ENCODE measurements at regions not wholly inside any gene's neighbourhood (a gene's known extent, or its start where the extent isn't known, plus 50 kb on each side); places are given as distances from the start of the nearest gene placed in this dataset.

DNA sequence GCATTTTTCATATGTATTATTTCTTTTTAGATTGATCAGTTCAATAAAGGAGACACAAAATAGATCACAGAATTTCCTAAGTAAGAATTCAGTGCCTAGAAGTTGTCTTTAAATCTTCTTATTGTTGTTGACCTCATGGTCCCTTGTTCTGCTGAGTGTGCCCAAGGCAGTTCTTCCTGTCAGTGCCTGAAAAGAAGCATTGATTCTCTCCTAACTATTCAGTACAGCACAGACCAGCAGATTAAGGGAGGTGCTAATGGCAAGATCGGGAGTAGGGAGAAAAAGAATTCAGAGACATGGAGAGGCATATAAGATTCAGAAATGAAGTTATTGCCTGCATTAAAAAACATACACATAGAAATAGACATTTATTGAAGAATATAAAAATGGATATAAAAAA, 180.5 kb upstream of the PCDH9 start:
- TF ChIP-seq, protein P1, sequence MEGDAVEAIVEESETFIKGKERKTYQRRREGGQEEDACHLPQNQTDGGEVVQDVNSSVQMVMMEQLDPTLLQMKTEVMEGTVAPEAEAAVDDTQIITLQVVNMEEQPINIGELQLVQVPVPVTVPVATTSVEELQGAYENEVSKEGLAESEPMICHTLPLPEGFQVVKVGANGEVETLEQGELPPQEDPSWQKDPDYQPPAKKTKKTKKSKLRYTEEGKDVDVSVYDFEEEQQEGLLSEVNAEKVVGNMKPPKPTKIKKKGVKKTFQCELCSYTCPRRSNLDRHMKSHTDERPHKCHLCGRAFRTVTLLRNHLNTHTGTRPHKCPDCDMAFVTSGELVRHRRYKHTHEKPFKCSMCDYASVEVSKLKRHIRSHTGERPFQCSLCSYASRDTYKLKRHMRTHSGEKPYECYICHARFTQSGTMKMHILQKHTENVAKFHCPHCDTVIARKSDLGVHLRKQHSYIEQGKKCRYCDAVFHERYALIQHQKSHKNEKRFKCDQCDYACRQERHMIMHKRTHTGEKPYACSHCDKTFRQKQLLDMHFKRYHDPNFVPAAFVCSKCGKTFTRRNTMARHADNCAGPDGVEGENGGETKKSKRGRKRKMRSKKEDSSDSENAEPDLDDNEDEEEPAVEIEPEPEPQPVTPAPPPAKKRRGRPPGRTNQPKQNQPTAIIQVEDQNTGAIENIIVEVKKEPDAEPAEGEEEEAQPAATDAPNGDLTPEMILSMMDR (IDR thresholded peaks at IDR 0.05) = no peak
- TF ChIP-seq, protein P2, sequence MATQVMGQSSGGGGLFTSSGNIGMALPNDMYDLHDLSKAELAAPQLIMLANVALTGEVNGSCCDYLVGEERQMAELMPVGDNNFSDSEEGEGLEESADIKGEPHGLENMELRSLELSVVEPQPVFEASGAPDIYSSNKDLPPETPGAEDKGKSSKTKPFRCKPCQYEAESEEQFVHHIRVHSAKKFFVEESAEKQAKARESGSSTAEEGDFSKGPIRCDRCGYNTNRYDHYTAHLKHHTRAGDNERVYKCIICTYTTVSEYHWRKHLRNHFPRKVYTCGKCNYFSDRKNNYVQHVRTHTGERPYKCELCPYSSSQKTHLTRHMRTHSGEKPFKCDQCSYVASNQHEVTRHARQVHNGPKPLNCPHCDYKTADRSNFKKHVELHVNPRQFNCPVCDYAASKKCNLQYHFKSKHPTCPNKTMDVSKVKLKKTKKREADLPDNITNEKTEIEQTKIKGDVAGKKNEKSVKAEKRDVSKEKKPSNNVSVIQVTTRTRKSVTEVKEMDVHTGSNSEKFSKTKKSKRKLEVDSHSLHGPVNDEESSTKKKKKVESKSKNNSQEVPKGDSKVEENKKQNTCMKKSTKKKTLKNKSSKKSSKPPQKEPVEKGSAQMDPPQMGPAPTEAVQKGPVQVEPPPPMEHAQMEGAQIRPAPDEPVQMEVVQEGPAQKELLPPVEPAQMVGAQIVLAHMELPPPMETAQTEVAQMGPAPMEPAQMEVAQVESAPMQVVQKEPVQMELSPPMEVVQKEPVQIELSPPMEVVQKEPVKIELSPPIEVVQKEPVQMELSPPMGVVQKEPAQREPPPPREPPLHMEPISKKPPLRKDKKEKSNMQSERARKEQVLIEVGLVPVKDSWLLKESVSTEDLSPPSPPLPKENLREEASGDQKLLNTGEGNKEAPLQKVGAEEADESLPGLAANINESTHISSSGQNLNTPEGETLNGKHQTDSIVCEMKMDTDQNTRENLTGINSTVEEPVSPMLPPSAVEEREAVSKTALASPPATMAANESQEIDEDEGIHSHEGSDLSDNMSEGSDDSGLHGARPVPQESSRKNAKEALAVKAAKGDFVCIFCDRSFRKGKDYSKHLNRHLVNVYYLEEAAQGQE (IDR thresholded peaks at IDR 0.05) = no peak
- TF ChIP-seq RAD21 (conservative IDR thresholded peaks at IDR 0.05 in 1 of 2, IDR thresholded peaks at IDR 0.05 in 1 of 2) = no peak
